CD4-positive, alpha-beta T cell treated with Interleukin-2 at 100 ng/mL for 4 hours (primary cell): ENCODE measurements at regions not wholly inside any gene's neighbourhood (a gene's known extent, or its start where the extent isn't known, plus 50 kb on each side); places are given as distances from the start of the nearest gene placed in this dataset.

Experiments used
- DNase-seq: peaks from one replicate; pipeline ENCODE4 v3.0.0-alpha.2; 2020; ENCODE audit warnings: low spot score

- DNase-seq, result no peak
Observed at GRCh38 chr2:236747426-236747825, 177.8 kb downstream of the ACKR3 start.

GRCh38 chr2:236747925-236748324 lies 178.3 kb downstream of the ACKR3 start:
- no peak for DNase-seq

GRCh38 chr2:236748385-236748784 lies 178.8 kb downstream of the ACKR3 start:
- DNase-seq, result no peak

GRCh38 chr2:236748801-236749200 lies 179.2 kb downstream of the ACKR3 start:
- DNase-seq, result no peak

GRCh38 chr2:236749346-236749745 lies 179.7 kb downstream of the ACKR3 start:
- DNase-seq, result no peak

GRCh38 chr2:236752096-236752495 lies 182.5 kb downstream of the ACKR3 start:
- DNase-seq, result no peak

- DNase-seq, result no peak
Observed at GRCh38 chr2:236753606-236754270, 184.1 kb downstream of the ACKR3 start.

- no peak for DNase-seq
Observed at GRCh38 chr2:236754271-236754944, 184.8 kb downstream of the ACKR3 start.

- DNase-seq, result no peak
Observed at GRCh38 chr2:236755278-236755840, 185.7 kb downstream of the ACKR3 start.

GRCh38 chr2:236758406-236758805 lies 188.8 kb downstream of the ACKR3 start:
- no peak for DNase-seq

- no peak for DNase-seq
Observed at GRCh38 chr2:236760246-236760645, 190.6 kb downstream of the ACKR3 start.

- no peak for DNase-seq
Observed at GRCh38 chr2:236761358-236761757, 191.7 kb downstream of the ACKR3 start.

GRCh38 chr2:236762628-236763027 lies 193.0 kb downstream of the ACKR3 start:
- no peak for DNase-seq

- no peak for DNase-seq
Observed at GRCh38 chr2:236763857-236764256, 194.2 kb downstream of the ACKR3 start.

- DNase-seq, result no peak
Observed at GRCh38 chr2:236764716-236765115, 195.1 kb downstream of the ACKR3 start.

- no peak for DNase-seq
Observed at GRCh38 chr2:236765478-236765877, 195.9 kb downstream of the ACKR3 start.

GRCh38 chr2:236766850-236767249 lies 197.2 kb downstream of the ACKR3 start:
- DNase-seq, result no peak

- no peak for DNase-seq
Observed at GRCh38 chr2:236767941-236768340, 198.3 kb downstream of the ACKR3 start.

- DNase-seq, result no peak
Observed at GRCh38 chr2:236768393-236769140, 198.9 kb downstream of the ACKR3 start.

GRCh38 chr2:236769981-236770671 lies 200.5 kb downstream of the ACKR3 start:
- DNase-seq, result no peak

- DNase-seq, result no peak
Observed at GRCh38 chr2:236772220-236772837, 202.7 kb downstream of the ACKR3 start.

- no peak for DNase-seq
Observed at GRCh38 chr2:236773206-236773605, 203.6 kb downstream of the ACKR3 start.
